ENCODE measurements at regions not wholly inside any gene's neighbourhood (a gene's known extent, or its start where the extent isn't known, plus 50 kb on each side); places are given as distances from the start of the nearest gene placed in this dataset.

DNA sequence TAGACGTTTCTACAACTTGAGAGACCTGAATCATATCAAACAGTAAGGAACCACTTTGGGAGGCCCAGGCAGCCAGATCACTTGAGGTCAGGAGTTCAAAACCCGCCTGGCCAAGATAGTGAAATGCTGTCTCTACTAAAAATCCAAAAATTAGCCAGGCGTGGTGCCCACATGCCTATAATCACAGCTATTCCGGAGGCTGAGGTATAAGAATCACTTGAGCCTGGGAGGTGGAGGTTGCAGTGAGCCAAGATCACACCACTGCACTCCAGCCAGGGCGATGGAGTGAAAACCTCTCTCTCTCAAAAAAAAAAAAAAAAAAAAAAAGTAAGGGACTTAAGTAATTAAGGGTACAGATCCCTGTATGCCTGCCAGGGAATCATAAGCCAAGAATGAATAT lies 103.4 kb upstream of the NUDT7 start:
- ChIA-PET CTCF (no interaction called here), POLR2A (interaction anchor here (0.6 kb wide), 1 partner anchor 1717 kb away, joined by 4 read pairs; no protein-coding TSS in a partner anchor)
- H3K9me3 Mint-ChIP-seq: peaks cover 3% of the 10 kb centered on the region
- no peaks in the 10 kb centered on the region for H3K4me1 Mint-ChIP-seq
- intact Hi-C loops (cut with micrococcal nuclease): no loop called here
- no peaks in the 10 kb centered on the region for H3K36me3 Mint-ChIP-seq (ENCODE audit: low read depth)
- ATAC-seq (ENCODE audit: low read depth) (no peak), DNase-seq (no peak)
- TF ChIP-seq, protein P1, sequence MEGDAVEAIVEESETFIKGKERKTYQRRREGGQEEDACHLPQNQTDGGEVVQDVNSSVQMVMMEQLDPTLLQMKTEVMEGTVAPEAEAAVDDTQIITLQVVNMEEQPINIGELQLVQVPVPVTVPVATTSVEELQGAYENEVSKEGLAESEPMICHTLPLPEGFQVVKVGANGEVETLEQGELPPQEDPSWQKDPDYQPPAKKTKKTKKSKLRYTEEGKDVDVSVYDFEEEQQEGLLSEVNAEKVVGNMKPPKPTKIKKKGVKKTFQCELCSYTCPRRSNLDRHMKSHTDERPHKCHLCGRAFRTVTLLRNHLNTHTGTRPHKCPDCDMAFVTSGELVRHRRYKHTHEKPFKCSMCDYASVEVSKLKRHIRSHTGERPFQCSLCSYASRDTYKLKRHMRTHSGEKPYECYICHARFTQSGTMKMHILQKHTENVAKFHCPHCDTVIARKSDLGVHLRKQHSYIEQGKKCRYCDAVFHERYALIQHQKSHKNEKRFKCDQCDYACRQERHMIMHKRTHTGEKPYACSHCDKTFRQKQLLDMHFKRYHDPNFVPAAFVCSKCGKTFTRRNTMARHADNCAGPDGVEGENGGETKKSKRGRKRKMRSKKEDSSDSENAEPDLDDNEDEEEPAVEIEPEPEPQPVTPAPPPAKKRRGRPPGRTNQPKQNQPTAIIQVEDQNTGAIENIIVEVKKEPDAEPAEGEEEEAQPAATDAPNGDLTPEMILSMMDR (IDR thresholded peaks at IDR 0.05): no peak
- no peak overlapping the region for H3K4me3 Mint-ChIP-seq
- H3K27ac Mint-ChIP-seq: no peak overlapping the region
- H3K27me3 Mint-ChIP-seq: peaks cover 6% of the 10 kb centered on the region

DNA sequence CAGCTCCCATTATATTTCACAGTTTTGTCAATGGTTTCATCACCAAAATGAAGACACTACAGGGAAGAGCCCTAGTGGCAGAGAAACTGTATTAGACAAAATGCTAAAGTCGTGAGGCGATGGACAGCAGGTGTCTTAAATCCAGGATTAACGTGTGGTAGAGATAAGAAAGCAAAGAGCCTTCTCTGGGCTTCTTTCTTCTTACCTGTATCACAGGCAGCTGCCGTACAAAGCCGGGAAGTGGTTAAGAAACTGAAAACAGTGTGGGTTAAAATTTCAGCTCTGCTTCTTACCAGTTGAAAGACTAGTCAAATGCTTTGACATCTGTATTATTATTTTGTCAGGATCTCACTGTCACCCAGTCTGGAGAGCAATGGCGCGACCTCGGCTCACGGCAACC lies 98.2 kb upstream of the NUDT7 start:
- POLR2A ChIA-PET: no interaction called here
- Mint-ChIP-seq H3K4me1 (no peaks in the 10 kb centered on the region), H3K4me3 (no peak overlapping the region), H3K27me3 (peaks cover 4% of the 10 kb centered on the region), H3K9me3 (peaks cover 5% of the 10 kb centered on the region), H3K27ac (no peak overlapping the region), H3K36me3 (ENCODE audit: low read depth) (no peaks in the 10 kb centered on the region)
- TF ChIP-seq, protein P1 (IDR thresholded peaks at IDR 0.05): no peak
- no peak for ATAC-seq (ENCODE audit: low read depth)
- no peak for DNase-seq
- intact Hi-C loops (cut with micrococcal nuclease): no loop called here
- CTCF ChIA-PET: no interaction called here

DNA sequence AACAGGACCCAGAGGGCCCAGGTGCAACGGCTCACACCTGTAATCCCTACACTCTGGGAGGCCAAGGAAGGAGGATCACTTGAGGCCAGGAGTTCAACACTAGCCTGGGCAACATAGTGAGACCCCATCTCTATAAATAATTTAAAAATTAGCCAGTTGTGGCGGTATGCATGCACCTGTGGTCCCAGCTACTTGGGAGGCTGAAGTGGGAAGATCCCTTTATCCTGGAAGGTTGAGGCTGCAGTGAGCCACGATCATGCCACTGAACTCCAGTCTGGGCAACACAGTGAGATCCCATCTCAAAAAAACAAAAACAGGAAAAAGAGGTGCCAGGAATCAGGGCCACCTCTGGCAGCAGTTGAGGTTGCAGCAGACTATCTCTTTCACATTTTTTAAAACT lies 85.7 kb upstream of the NUDT7 start:
- Mint-ChIP-seq H3K27me3 (peaks cover 6% of the 10 kb centered on the region), H3K4me1 (no peaks in the 10 kb centered on the region), H3K27ac (no peak overlapping the region), H3K4me3 (no peak overlapping the region), H3K36me3 (ENCODE audit: low read depth) (no peaks in the 10 kb centered on the region), H3K9me3 (no peaks in the 10 kb centered on the region)
- no peak for ATAC-seq (ENCODE audit: low read depth)
- no peak for DNase-seq
- POLR2A ChIA-PET: no interaction called here
- intact Hi-C loops (cut with micrococcal nuclease): no loop called here
- TF ChIP-seq, protein P1 (IDR thresholded peaks at IDR 0.05): no peak
- CTCF ChIA-PET: no interaction called here

DNA sequence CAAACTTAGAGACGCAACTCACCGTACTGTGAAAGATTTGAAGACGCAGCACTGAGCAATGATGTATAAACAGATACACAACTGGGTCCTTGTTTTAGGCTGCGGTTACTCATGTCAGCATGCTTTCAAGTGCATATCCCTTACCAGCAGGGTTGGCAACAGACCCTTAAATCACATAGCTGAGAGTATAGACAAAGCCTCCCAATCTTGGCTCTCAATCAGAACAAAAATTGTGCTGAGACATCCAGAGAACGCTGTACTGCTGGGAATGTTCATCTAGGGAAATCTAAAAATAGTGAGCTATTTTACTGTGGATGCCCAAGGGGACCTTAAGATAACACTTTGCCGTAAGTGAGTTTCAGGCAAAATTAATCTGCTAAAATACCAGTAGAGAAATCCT lies 84.4 kb upstream of the NUDT7 start:
- Mint-ChIP-seq H3K9me3 (no peaks in the 10 kb centered on the region), H3K27me3 (no peaks in the 10 kb centered on the region), H3K27ac (no peak overlapping the region), H3K4me3 (no peak overlapping the region), H3K4me1 (no peaks in the 10 kb centered on the region), H3K36me3 (ENCODE audit: low read depth) (no peaks in the 10 kb centered on the region)
- ChIA-PET CTCF (interaction anchor here (0.7 kb wide), 1 partner anchor 9 kb away, joined by 3 read pairs; no protein-coding TSS in a partner anchor), POLR2A (no interaction called here)
- intact Hi-C loops (cut with micrococcal nuclease): no loop called here
- TF ChIP-seq, protein P1 (IDR thresholded peaks at IDR 0.05): no peak
- ATAC-seq (ENCODE audit: low read depth) (no peak), DNase-seq (no peak)

DNA sequence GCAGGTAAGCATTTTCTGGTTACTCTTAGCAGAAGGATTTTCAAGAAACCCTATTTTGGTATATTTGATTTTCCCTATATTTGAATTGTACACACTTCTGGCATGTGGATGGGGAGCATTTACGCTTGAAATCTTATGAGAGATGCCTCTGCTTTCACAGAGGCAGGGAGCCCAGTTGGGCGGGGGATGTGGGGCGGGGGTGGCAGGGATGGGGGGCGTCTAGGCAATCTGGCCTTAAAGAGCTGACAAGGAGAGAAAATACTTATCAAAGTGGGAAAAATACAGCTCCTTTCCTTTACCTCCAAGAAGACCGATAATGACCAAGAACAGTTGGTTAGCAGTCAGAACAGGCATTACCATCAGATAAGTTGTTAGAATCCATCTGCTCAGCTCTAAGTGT lies 79.1 kb upstream of the NUDT7 start:
- DNase-seq: no peak

More for the DNA sequence above, 79.1 kb upstream of the NUDT7 start:
- ChIA-PET POLR2A (no interaction called here), CTCF (no interaction called here)
- Mint-ChIP-seq H3K36me3 (ENCODE audit: low read depth) (no peaks in the 10 kb centered on the region), H3K27ac (no peak overlapping the region), H3K4me3 (no peak overlapping the region), H3K27me3 (no peaks in the 10 kb centered on the region), H3K9me3 (no peaks in the 10 kb centered on the region), H3K4me1 (no peaks in the 10 kb centered on the region)
- no peak for ATAC-seq (ENCODE audit: low read depth)
- intact Hi-C loops (cut with micrococcal nuclease): no loop called here
- TF ChIP-seq, protein P1 (IDR thresholded peaks at IDR 0.05): no peak
